SK-MEL-5 (cell line): ENCODE measurements at regions not wholly inside any gene's neighbourhood (a gene's known extent, or its start where the extent isn't known, plus 50 kb on each side); places are given as distances from the start of the nearest gene placed in this dataset.

ENCODE experiments used
- DNase-seq: peaks from one replicate; pipeline ENCODE4 v3.0.0-alpha.2; 2016; ENCODE audit warnings: low read depth, low spot score
- in situ Hi-C: cut with HindIII; loops from 2 replicates; pipeline ENCODE4 v1.10.0; 2016; ENCODE audit warnings: low sequenced_read_pairs, high pct_unique_total_duplicates, low pct_unique_long_range_greater_than_20kb

DNA sequence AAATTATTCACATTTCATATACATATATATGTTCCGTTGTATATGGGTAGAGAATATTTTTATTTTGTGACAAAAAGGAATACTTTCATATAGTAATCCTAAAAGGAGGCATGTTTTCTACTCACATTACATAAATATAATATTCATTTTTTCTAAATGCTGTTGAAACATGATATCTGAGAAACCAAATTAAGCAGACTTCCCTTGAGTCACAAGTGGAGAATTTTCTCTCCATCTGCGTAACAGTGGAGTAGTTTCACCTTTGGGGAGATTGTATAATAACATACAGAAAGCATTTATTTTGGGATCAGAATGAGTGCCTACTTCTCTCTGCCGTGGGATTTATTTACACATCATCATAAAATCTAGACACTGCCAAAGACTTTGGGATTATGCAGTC, 849.8 kb downstream of the NSUN3 start:
- in situ Hi-C loops = no loop called here

DNA sequence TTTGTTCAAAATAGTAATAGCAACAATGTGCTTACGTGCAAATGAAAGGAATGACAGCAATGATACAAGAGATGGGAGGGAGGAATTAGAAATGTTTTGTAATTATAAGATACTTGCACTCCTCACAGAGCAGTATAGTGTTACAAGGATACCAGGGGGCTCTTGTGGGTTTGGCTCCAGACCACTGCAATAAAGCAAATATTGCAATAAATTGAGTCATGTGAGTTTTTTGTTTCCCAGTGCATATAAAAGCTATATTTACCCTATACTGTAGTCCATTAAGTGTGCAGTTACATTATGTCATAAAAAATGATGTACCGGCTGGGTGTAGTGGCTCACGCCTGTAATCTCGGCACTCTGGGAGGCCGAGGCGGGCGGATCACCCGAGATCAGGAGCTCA, 864.3 kb downstream of the NSUN3 start:
- in situ Hi-C loops = no loop called here

More for the DNA sequence above, 849.8 kb downstream of the NSUN3 start:
- no peak for DNase-seq

DNA sequence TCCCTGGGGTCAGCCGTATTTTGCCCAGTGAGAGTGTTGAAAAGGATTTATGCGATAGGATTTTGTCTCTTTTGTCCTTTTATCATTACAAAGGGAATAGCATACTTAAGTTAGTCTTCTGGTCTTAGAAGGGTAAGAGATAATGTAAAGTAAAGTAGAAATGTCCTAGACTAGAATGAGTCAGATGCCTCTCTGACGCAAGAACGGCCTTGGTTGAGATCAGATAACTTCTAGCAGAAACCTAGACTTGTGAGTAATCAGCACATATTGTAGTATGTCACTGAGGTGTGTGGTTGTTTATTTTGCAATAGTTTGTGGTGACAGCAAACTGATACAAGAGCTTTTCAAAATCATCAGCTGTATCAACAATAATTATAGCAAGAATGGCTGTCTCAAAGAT, 866.1 kb downstream of the NSUN3 start:
- in situ Hi-C loops = no loop called here
- DNase-seq = peak; percentile 21

More for the DNA sequence above, 864.3 kb downstream of the NSUN3 start:
- DNase-seq = no peak

DNA sequence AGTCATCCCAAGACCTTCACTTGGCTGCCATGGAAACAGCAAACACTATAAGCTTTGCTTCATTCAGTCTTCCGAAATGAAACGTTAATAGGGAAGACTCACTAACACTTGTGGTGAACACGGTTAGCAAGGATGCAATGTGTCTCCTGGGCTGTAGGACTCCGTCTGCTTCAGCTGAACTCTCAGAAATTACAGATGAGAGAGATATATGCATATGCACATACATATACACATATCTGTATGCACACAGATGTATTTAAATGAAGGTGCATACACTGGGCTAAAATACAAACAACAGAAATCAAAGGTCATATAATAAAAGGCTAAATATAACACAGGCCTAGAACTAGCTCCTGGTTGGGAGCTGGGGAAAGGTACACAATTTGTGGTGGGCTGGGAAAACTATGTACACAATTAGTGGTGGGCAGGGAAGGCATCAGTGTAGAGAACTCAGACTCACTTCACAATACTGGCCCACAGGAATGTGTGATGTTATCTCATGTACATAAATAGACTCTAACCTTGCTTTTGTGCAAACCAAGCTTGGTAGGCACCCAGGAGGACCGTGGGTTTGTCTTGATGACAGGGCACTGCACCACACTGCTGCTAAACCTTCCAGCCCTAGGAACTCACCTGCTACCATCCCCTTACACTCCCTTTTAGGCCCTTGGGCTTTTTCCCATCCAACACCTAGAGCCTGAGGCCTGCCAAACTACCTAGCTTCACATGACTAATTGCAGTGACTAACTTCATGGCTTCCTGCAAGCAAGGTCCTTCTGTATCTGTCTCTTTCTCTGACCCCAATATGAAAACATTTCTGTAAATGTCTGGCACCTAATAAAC, 873.1 kb downstream of the NSUN3 start:
- in situ Hi-C loops = no loop called here
- no peak for DNase-seq

DNA sequence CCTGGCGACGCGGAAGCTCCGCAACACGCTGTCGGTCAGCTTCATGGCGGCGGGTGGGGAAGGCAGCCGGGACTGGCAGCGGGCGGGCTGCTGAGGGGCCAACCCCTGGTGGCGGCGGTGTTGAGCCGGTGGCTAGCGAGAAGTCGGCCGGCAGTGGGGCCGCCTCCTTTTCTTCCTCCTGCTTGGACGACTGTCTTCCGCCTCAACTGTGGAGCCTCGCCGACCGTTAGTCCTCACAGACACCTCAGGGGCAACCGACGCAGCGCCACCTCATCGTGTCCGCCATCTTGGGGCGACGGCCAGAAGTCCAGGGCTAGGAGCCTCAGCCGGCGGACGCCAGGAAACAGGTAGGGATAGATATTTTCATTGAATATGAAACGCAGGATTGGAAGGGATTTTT, 875.1 kb downstream of the NSUN3 start:
- in situ Hi-C loops = no loop called here
- DNase-seq = no peak

DNA sequence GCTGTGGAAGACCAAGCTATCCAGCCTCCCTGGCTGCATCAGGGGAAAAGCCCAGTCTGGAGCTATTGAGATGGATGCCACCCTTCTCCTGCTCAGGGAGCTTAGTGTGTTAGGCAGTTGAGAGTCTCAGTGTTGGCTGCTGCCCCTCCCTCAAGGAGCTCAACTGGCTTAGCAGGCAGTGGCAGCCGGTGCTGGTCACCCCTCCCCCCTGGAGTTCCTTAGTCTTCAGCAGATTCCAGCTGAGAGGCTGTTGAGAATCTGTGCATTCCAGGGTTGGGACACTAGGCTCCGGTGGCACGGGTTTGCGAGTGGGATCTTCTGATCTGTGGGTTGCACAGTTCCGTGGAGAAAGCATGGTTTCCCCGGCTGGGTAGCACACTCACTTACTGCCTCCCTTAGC, 883.8 kb downstream of the NSUN3 start:
- no peak for DNase-seq
- in situ Hi-C loops = no loop called here

DNA sequence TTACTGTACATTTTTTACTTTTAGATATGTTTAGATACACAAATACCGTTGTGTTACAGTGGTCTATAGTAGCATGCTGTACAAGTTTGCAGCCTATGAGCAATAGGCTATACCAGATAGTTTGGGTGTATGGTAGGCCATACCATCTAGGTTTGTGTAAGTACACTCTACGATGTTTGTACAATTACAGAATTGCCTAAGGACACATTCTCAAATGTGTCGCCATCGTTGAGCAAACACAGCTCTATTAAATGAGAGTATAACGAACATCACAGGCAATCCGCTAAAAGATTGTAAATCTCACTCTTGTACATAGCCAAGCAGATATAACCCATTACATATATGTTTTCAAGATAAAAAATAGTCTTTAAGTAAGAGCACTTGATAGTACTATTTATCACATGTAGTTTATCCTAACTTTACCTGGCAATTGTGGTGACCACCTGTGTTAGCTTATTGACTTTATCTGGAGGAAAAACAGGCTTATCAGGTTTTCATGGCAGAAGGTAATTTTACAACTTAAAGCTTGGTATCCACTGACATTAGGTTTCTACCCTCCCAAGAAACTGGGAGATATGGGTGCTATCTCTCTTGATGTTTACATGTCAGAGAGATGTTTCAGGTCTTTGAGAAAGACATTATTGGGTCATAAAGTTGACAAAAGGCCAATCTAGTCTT, 898.7 kb downstream of the NSUN3 start:
- DNase-seq = no peak
- in situ Hi-C loops = no loop called here

DNA sequence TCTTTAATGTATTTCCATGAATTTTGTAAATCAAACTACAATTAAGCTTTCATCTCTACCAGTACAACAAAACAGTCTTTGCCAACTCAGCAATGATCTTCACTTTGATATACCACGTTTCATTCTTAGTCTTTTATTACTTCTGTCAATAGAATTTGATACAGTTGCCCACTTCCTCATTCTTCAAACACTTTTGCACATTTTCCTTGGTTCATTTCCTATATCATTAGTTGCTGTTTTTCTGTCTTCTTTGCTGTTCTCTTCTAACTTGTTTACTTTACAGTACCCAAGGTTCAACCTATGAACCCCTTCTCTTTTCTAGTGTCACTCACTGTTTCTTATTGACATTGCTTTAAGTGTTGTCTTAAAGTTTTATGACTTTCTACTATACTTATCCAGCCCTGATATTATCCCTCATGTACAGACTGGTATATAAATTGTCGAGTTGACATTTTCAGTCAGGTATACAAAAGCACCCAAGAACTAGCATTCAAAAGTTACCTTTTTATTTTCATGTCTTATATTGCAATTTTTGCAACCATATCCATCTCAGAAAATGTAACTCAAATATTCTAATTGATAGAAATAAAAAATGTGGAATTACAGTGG, 903.1 kb downstream of the NSUN3 start:
- DNase-seq = no peak
- in situ Hi-C loops = no loop called here

DNA sequence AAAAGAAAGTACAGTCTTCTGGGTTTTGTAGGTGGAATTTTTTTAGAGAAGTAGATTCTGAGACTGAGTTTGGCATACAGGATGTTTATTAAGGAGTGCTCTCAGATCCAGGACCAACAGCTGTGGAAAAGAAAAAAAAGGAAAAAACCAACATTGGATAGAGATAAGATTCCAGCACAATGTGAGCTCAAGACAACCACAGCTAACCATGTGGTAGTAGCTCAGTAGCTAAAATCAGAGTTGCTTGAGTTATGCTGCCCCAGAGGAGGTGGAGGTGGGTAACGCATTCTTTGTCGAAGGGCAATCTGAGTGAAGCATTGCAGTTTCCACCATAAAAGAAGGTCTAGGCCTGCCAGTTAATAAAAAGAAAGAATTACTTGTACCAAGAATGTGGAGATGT, 904.3 kb downstream of the NSUN3 start:
- in situ Hi-C loops = no loop called here
- no peak for DNase-seq

DNA sequence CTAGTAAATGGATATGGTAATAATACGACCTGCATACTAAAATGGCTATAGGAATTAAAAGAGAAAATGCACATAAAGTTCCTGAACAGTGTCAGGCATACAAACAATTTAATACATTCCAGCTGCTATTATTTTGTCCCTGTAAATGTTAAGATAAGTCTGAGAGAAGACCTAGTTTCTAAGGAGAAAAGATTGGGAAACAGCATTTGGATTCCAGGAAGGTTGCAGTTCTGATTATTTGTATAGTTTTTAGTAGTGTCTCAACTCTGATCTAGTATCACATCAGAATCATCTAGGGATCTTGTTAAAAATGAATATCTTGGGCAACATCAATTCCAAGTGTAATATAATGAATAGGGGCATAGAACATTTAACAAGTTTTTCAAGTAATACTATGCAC, 905.7 kb downstream of the NSUN3 start:
- in situ Hi-C loops = no loop called here
- DNase-seq = no peak

DNA sequence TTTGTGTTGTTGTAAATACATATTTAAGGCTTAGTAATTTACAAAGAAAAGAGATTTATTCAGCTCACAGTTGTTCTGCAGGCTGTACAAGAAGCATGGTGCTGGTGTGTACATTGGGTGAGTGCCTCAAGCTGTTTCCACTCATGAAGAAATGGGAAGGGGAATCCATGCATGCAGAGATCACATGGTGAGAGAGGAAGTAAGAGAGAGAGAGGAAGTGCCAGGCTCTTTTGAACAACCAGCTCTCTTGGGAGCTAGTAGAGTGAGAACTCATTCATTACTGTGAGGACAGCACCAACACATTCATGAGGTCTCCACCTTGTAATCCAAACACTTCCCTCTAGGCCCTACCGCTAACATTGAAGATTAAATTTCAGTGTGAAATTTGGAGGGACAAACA, 909.2 kb downstream of the NSUN3 start:
- DNase-seq = no peak
- in situ Hi-C loops = no loop called here

DNA sequence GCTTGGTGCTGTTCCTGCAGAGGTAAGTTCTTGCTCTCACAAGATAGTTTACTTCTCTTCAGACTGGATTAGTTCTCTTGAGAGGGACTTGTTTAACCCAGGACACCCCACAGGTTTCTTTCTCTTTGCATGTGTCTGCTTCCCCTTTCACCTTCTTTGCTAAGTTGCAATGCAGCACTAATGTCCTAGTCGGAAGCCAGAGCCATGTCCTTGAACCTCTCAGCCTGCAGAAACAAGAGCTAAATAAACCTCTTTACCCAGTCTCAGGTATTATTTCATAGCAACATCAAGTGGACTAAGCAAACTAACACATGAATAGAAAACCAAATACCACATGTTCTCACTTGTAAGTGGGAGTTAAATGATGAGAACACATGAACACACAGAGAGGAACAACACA, 915.2 kb downstream of the NSUN3 start:
- in situ Hi-C loops = no loop called here
- DNase-seq = no peak

DNA sequence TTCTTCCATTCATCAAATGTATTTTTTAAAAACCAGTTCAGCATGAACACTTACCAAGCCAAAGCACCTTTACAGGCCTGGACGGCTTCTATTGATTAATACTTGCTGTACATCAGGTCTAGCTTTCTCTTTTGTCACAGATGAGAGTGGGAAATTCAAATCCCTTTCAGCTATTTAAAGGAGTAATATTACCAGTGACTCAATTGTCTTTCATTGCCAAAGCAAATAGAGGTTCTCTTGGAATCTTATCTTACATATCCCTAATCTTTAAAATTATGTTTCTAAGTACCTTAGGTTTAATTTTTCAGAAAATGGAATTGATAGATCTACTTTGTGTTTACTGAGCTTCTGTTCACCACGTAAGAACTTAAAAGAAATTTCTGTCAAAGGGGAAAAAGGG, 922.9 kb downstream of the NSUN3 start:
- in situ Hi-C loops = no loop called here
- DNase-seq = no peak

DNA sequence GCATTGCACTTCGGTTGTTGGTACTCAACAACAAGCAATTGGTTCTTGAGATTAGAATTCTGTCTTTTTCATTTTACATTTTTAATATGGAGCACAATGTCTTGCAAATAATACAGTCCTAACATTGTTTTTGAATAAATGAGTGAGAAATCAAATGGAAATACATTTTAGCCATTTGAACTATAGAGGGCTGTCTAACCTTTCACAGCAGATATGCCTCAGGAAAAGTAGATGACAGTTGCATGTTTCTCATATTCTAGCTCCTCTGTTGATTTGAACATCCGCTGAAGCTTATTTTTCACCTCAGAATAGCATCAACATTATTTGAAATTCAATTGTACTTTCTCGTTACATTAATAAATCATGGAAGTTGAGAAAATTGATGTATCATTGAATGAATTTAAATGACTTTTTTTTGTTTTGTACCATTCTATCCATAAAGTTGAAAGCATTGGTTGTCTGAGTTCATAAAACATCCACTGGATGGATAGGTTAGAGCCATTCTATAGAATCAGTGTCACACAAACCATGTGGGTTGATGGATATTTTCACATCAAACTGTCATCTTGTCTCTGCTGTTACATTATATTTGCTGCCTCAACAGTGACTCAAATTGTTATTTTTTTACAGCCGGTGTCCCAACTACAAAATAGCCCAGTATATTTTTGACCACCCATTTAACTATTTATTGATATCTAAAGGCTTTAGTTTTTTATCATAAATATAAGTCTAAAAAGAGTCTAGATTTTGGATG, 928.3 kb downstream of the NSUN3 start:
- DNase-seq = peak; percentile 66
- in situ Hi-C loops = no loop called here

DNA sequence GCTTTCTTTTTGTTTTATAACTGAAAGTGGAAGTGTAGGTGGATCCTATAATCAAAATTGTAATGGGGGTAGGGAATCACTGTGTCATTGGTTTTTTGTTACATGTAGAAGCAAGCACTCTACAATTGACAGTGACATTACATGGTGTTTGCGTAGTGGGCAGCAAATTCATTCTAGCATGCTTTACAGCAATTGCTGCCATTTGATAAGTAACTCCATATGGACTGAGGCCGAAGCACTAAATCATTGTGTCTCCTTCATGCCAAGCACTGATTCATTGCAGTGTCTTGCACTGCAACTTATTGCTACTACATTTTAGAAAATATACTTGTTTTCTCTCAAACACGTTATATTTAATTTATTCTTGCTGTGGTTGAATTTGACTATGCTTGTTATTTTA, 933.9 kb downstream of the NSUN3 start:
- DNase-seq = no peak
- in situ Hi-C loops = no loop called here

DNA sequence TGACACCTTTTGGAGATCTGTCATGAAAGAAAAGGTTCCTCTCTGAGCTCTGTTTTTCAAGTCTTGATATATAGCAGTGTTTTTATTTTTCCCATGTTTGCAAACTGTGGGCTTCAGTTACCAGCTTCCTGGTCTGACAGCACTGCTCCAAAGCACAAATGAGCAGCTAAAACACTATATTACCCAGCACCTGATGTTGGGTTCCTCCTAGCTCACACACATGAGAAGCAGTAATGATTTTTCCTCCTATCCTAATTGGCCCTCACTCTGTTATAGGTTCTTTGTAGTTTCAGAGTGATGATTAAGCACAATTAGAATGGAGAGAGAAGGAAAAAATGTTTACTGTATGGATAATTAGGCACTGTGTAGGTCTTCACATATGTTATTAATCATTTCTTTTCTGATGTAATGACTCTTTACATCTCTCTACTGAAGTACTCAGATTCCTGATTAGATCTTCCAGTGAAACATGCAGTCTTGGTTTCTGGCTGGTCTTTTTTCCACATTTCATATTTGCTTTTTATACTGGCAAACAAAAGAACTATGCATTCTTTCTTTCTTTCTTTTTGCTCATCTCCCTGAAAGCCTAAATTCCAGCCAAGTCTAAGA, 939.7 kb downstream of the NSUN3 start:
- in situ Hi-C loops = no loop called here
- no peak for DNase-seq

DNA sequence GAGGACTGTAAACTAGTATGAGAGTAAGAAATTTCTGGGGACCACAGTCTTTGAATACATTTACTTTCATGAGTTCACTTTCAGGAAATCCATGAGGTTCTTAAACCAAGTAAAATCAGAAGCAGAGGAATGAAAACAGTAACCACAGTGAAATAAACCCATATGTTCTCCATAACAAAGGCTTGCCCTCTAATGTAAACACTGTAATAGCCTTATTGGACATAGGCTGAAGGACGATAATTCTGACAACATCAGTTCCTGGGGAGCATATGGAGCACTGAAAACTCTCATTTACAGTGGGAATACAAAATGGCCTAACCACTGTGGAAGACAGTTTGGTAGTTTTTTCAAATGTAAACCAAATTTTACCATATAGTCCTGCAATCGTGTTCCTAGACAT, 965.8 kb downstream of the NSUN3 start:
- in situ Hi-C loops = no loop called here
- DNase-seq = no peak

DNA sequence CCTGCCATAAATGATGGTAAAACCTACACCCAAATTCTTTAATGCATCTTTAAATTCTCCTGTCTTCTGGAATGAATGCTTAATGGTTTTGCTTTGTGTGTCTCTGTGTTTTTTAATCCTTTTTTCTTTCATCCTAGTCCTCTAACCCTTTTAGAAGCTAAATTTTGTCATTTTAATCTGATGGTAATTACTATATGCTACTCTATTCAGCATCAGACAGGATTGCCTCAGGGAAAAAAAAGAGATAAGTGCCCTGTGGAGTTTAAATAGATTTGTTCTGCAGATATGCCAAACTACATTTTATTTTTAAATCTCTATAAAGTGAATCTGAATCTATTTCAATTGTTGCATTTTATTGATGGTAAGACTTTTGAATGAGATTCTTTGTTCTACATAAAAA, 966.8 kb downstream of the NSUN3 start:
- in situ Hi-C loops = no loop called here
- no peak for DNase-seq
